ENCODE measurements at regions not wholly inside any gene's neighbourhood (a gene's known extent, or its start where the extent isn't known, plus 50 kb on each side); places are given as distances from the start of the nearest gene placed in this dataset.

DNA sequence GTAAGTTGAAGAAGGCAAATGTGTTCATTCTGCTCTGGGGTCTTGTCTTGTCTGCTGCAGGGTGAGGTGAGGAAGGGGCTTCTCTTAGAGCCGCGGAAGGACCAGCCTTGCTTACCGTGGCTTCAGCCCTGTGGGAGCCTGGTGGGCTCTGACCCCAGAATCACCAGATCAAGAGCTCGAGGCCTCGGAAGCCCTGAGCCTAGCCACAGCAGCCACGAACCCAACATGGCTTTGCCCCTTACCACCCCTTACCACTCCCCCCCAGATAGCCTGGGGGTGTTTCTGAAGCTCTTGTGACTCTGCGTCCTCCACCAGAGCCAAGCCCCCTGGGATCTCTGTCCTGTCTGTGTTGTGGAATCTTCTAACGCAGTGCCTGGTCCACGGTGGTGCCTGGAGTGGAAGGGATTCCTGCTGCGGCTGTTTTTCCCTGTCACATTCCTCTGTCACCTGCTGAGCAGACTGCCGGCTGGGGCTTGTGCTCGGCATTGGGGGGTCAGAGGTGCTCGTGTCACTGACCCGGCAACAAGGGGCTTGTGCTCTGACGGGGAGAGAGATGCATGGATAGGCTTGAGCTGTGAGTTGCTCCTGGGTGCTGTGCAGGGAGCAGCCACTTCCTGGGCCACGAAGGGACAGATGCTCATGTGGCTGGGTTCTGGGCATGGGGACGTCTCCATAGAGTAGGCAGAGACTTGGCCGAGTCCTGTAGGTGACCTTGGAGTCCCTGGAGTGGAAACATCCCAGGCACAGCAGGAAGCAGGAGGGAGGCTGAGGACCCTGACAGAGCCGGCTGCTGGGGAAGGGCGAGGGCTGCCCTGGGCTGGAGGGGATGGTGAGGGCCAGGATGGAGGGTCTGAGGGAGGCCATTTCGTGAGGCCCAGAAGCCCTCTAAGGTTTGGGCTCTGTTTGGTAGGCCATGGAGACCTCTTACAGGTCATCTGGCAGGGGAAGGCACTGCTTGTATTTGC lies 316.0 kb downstream of the QKI start:
- no peaks in the 10 kb centered on the region for H3K27me3 ChIP-seq
- H3K9me3 ChIP-seq: no peaks in the 10 kb centered on the region
- H3K4me1 ChIP-seq: peaks cover 15 to 20% of the 10 kb centered on the region in 2 donors
- in situ Hi-C loops (cut with MboI; ENCODE audit: low sequenced_read_pairs in 4 of 4): no loop called here
- no peak for DNase-seq
- no peak for ATAC-seq
- intact Hi-C loops (cut with DNase I; ENCODE audit: low total_unique reads): no loop called here
- no peaks in the 10 kb centered on the region for H3K36me3 ChIP-seq
- no peak overlapping the region for H3K4me3 ChIP-seq
- no peak overlapping the region for H3K27ac ChIP-seq
- TF ChIP-seq, protein P1, sequence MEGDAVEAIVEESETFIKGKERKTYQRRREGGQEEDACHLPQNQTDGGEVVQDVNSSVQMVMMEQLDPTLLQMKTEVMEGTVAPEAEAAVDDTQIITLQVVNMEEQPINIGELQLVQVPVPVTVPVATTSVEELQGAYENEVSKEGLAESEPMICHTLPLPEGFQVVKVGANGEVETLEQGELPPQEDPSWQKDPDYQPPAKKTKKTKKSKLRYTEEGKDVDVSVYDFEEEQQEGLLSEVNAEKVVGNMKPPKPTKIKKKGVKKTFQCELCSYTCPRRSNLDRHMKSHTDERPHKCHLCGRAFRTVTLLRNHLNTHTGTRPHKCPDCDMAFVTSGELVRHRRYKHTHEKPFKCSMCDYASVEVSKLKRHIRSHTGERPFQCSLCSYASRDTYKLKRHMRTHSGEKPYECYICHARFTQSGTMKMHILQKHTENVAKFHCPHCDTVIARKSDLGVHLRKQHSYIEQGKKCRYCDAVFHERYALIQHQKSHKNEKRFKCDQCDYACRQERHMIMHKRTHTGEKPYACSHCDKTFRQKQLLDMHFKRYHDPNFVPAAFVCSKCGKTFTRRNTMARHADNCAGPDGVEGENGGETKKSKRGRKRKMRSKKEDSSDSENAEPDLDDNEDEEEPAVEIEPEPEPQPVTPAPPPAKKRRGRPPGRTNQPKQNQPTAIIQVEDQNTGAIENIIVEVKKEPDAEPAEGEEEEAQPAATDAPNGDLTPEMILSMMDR (IDR thresholded peaks at IDR 0.05 in 4 of 5, conservative IDR thresholded peaks at IDR 0.05 in 1 of 5): no peak

DNA sequence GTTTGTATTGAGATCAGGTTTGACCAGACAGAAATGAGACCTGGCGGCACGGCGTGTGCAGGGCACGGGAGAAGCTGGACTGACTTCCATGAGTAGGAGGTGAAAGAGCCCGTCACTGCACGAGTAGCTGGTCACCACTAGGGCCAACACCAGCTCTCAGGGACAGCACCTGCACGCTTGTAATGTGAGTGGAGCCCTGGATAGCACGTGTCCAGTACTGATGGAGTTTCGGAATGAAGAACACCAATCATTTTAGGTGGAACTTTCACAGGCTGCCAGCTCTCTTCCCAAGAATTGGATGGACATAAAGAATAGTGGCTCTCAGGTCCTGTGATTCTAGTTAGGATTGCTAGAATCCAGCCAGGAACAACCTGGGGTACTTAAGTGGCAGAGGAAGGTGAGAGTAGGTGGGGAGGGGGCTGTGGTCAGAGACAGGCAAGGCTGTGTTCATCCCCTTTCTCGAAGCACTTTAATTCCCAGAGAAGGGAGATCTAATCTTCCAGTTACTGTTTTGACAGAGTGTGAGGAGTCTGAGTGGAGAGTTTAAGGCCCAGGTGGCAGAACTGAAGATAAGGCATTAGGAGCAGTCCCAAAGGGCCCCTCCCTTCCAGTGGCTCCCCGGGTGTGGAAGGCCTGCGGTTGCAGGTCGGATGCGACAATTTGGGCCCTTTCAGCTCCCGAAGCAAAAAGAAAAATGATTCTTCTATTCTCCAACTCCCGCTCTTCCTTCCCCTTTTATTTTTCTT lies 314.8 kb downstream of the QKI start:
- intact Hi-C loops (cut with DNase I; ENCODE audit: low total_unique reads): no loop called here
- H3K4me1 ChIP-seq: peaks cover 15 to 20% of the 10 kb centered on the region in 2 donors
- ATAC-seq (no peak), DNase-seq (no peak)
- H3K9me3 ChIP-seq: no peaks in the 10 kb centered on the region
- no peak overlapping the region for H3K27ac ChIP-seq
- no peak overlapping the region for H3K4me3 ChIP-seq
- in situ Hi-C loops (cut with MboI; ENCODE audit: low sequenced_read_pairs in 4 of 4): no loop called here
- no peaks in the 10 kb centered on the region for H3K36me3 ChIP-seq
- no peak for TF ChIP-seq POLR2A (IDR thresholded peaks at IDR 0.05)
- TF ChIP-seq, protein P1 (IDR thresholded peaks at IDR 0.05 in 4 of 5, conservative IDR thresholded peaks at IDR 0.05 in 1 of 5): no peak
- no peaks in the 10 kb centered on the region for H3K27me3 ChIP-seq

- ATAC-seq (no peak), DNase-seq (no peak)
- H3K27ac ChIP-seq: no peak overlapping the region
- no peaks in the 10 kb centered on the region for H3K27me3 ChIP-seq
- TF ChIP-seq POLR2A (IDR thresholded peaks at IDR 0.05): no peak
- TF ChIP-seq, protein P1 (IDR thresholded peaks at IDR 0.05 in 4 of 5, conservative IDR thresholded peaks at IDR 0.05 in 1 of 5): no peak
- intact Hi-C loops (cut with DNase I; ENCODE audit: low total_unique reads): no loop called here
- H3K9me3 ChIP-seq: no peaks in the 10 kb centered on the region
- in situ Hi-C loops (cut with MboI; ENCODE audit: low sequenced_read_pairs in 4 of 4): no loop called here
- H3K36me3 ChIP-seq: no peaks in the 10 kb centered on the region
- H3K4me1 ChIP-seq: peaks cover 15 to 19% of the 10 kb centered on the region in 2 donors
- no peak overlapping the region for H3K4me3 ChIP-seq
Measured at GRCh38 chr6:163728442-163729126, 314.1 kb downstream of the QKI start.

DNA sequence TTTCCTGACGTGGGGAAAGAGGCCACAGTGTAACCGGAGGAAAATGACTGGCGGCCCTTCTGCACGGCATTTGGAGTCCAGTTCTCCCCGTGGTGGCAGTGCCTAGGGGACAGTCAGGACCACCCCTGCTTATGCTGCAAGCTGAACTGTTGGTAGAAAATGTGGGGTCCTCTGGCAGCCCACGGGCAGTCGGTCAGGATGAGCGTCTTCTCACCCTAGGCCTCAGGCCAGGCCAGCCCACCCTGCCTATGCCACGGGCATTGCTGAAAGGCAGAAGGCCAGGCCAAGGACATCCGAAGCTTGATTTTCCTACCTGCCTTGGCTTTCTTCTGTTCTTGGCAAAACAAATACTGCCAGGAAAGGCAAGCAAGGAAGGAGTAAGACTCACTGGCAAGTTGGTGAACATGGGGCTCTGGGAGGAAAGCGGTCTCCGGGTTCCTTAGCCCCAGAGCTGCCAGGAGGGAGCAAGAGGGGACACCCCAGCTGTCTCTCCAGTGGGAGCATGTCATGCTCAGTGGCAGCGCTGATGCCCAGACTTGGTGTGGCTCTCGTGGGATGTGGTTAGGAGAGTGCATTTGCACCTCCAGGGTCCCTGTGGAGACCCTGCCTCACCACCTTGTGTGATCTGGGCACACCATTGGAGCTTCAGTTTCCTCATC lies 311.6 kb downstream of the QKI start:
- Histone ChIP-seq H3K27me3 (no peaks in the 10 kb centered on the region), H3K27ac (no peak overlapping the region), H3K36me3 (no peaks in the 10 kb centered on the region), H3K4me1 (no peaks in the 10 kb centered on the region), H3K9me3 (no peaks in the 10 kb centered on the region), H3K4me3 (no peak overlapping the region)
- ATAC-seq: no peak
- TF ChIP-seq POLR2A (IDR thresholded peaks at IDR 0.05): no peak
- TF ChIP-seq, protein P1 (IDR thresholded peaks at IDR 0.05 in 4 of 5, conservative IDR thresholded peaks at IDR 0.05 in 1 of 5): no peak
- intact Hi-C loops (cut with DNase I; ENCODE audit: low total_unique reads) (no loop called here), in situ Hi-C loops (cut with MboI; ENCODE audit: low sequenced_read_pairs in 4 of 4) (no loop called here)
- no peak for DNase-seq

Measured in gastrocnemius medialis (tissue), 4 donors.